RWPE2 (cell line): ENCODE measurements at regions not wholly inside any gene's neighbourhood (a gene's known extent, or its start where the extent isn't known, plus 50 kb on each side); places are given as distances from the start of the nearest gene placed in this dataset.

ENCODE experiments used
- ATAC-seq: fragments of 200-7000 bp; cut with Tn5 transposase; 3 replicates; pipeline ENCODE4 v1.9.1; 2021; ENCODE audit warnings: low read depth
- DNase-seq: peaks from one replicate; pipeline ENCODE4 v3.0.0-alpha.2; 2020; ENCODE audit warnings: low spot score
- H3K27ac ChIP-seq: fragments of 450-650 bp; 2 replicates; pipeline ENCODE4 v1.5.1; 2017; ENCODE audit warnings: mild to moderate bottlenecking; ENCODE audit not compliant: poor library complexity, severe bottlenecking
- H3K27me3 ChIP-seq: fragments of 250-450 bp; sonication (Bioruptor Pico); 2 replicates; pipeline ENCODE4 v1.5.1; 2021; ENCODE audit warnings: mild to moderate bottlenecking, moderate library complexity; ENCODE audit not compliant: insufficient read depth, poor library complexity, severe bottlenecking
- H3K36me3 ChIP-seq: fragments of 250-450 bp; sonication (Bioruptor Pico); 2 replicates; pipeline ENCODE4 v1.5.1; 2020; ENCODE audit warnings: low read depth, mild to moderate bottlenecking, moderate library complexity
- H3K4me1 ChIP-seq: fragments of 250-450 bp; sonication (Bioruptor Pico); 2 replicates; pipeline ENCODE4 v1.5.1; 2021; ENCODE audit warnings: mild to moderate bottlenecking, moderate library complexity; ENCODE audit not compliant: insufficient read depth, poor library complexity, severe bottlenecking
- H3K4me3 ChIP-seq: fragments of 250-450 bp; sonication (Bioruptor Pico); 2 replicates; pipeline ENCODE4 v1.5.1; 2021; ENCODE audit warnings: mild to moderate bottlenecking, moderate library complexity; ENCODE audit not compliant: severe bottlenecking
- H3K9me3 ChIP-seq: fragments of 250-450 bp; sonication (Bioruptor Pico); 2 replicates; pipeline ENCODE4 v1.5.1; 2021; ENCODE audit warnings: mild to moderate bottlenecking, moderate library complexity; ENCODE audit not compliant: severe bottlenecking
- CTCF ChIP-seq: fragments of 450-650 bp; IDR thresholded peaks from one replicate; pipeline ENCODE4 v1.5.1; 2017; ENCODE audit warnings: mild to moderate bottlenecking, moderate library complexity; ENCODE audit not compliant: poor library complexity, severe bottlenecking

- no peaks in the 10 kb centered on the region for H3K9me3 ChIP-seq
- ATAC-seq = no peak
- no peaks in the 10 kb centered on the region for H3K4me1 ChIP-seq
- no peaks in the 10 kb centered on the region for H3K27me3 ChIP-seq
- no peak overlapping the region for H3K27ac ChIP-seq
- DNase-seq = no peak
- no peak overlapping the region for H3K4me3 ChIP-seq
- no peaks in the 10 kb centered on the region for H3K36me3 ChIP-seq
- TF ChIP-seq CTCF = no peak
Observed at GRCh38 chr7:26461518-26461917, 169.9 kb downstream of the SNX10 start.

GRCh38 chr7:26466007-26466406 is 174.3 kb downstream of the SNX10 start:
- Histone ChIP-seq H3K4me1 (no peaks in the 10 kb centered on the region), H3K9me3 (no peaks in the 10 kb centered on the region), H3K36me3 (no peaks in the 10 kb centered on the region), H3K27me3 (no peaks in the 10 kb centered on the region), H3K4me3 (no peak overlapping the region), H3K27ac (no peak overlapping the region)
- no peak for TF ChIP-seq CTCF
- DNase-seq = no peak
- no peak for ATAC-seq

- DNase-seq = no peak
- Histone ChIP-seq H3K9me3 (no peaks in the 10 kb centered on the region), H3K27ac (no peak overlapping the region), H3K4me3 (no peak overlapping the region), H3K27me3 (no peaks in the 10 kb centered on the region), H3K36me3 (no peaks in the 10 kb centered on the region), H3K4me1 (no peaks in the 10 kb centered on the region)
- no peak for TF ChIP-seq CTCF
- no peak for ATAC-seq
Observed at GRCh38 chr7:26467104-26467503, 175.4 kb downstream of the SNX10 start.

GRCh38 chr7:26467541-26467940 is 175.9 kb downstream of the SNX10 start:
- no peaks in the 10 kb centered on the region for H3K27me3 ChIP-seq
- no peaks in the 10 kb centered on the region for H3K4me1 ChIP-seq
- H3K4me3 ChIP-seq = no peak overlapping the region
- H3K27ac ChIP-seq = no peak overlapping the region
- ATAC-seq (no peak), DNase-seq (no peak)
- no peak for TF ChIP-seq CTCF
- H3K9me3 ChIP-seq = no peaks in the 10 kb centered on the region
- no peaks in the 10 kb centered on the region for H3K36me3 ChIP-seq

- ATAC-seq (no peak), DNase-seq (no peak)
- TF ChIP-seq CTCF = no peak
- H3K27me3 ChIP-seq = no peaks in the 10 kb centered on the region
- H3K9me3 ChIP-seq = no peaks in the 10 kb centered on the region
- no peak overlapping the region for H3K4me3 ChIP-seq
- no peaks in the 10 kb centered on the region for H3K36me3 ChIP-seq
- no peak overlapping the region for H3K27ac ChIP-seq
- H3K4me1 ChIP-seq = no peaks in the 10 kb centered on the region
Observed at GRCh38 chr7:26468625-26469024, 177.0 kb downstream of the SNX10 start.
